ENCODE measurements at regions not wholly inside any gene's neighbourhood (a gene's known extent, or its start where the extent isn't known, plus 50 kb on each side); places are given as distances from the start of the nearest gene placed in this dataset.
A peak's percentile ranks its signal among the peaks of the same experiment; 100 is the strongest.
"Not testable (repeated sequence)": the region's sequence is repeated elsewhere in the genome, so short reads cannot be mapped to it uniquely, and the experiment has no call there.

DNA sequence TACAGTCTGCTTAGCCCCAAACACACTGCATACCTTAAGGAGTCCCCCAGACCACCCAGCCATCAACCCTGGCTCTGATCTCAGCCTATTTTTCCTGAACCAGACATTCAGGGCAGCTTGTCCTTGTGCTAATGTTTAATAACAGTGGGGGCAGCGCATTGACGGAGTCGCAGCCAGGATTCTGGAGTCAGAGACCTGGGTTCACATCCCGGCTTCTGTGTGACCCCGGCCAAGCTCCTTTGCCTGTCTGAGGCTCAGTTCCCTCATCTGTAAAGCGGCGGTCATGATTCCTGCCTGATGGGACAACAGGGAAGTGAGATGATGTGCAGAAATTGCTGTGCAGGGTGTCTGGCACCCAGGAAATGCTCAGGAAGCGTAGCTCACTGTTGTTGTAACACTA is 63.1 kb downstream of the MATN1 start:
- no peak for DNase-seq

DNA sequence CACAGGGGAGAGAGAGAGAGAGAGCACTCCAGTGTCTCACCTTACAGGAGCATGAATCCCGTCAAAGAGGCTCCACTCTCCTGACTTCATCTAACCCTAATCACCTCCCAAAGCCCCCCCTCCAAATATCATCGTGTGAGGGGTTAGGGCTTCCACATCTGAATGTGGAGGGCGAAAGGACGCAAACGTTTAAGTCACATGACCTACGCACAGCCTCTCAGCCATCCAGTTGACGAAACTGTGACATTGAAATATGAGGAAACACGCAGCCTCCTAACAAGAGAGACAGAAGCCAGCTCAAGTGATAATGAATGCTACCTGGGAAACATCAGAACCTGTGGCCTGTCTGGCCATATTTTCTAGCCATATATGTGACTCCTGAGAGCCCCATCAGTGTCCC is 63.7 kb downstream of the MATN1 start:
- no peak for DNase-seq

DNA sequence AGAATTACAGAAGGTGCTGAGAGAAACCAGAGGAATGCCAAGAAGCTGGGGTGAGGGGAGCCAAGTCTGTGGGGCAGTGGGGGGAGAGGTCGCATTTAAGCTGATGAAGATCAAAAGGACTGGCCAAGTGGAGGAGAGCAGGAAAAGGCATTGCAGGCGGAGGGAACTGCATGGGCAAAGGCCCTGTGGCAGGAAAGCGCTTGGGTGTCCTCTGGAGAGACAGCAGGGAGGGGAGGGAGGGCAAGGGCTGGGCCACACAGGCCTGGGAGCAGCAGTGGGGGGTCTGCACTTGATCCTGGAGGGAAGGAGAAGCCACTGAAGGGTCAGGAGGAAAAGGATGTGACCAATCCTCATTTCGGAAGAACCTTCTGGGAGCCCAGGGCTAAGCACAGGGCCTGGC is 65.0 kb downstream of the MATN1 start:
- not testable (repeated sequence) for DNase-seq

GRCh38 chr1:30658014-30658336 is 65.4 kb downstream of the MATN1 start:
- no peak for DNase-seq

- no peak for DNase-seq
Measured at GRCh38 chr1:30657131-30658013, 66.0 kb downstream of the MATN1 start.

GRCh38 chr1:30656171-30656940 is 67.0 kb downstream of the MATN1 start:
- no peak for DNase-seq

DNA sequence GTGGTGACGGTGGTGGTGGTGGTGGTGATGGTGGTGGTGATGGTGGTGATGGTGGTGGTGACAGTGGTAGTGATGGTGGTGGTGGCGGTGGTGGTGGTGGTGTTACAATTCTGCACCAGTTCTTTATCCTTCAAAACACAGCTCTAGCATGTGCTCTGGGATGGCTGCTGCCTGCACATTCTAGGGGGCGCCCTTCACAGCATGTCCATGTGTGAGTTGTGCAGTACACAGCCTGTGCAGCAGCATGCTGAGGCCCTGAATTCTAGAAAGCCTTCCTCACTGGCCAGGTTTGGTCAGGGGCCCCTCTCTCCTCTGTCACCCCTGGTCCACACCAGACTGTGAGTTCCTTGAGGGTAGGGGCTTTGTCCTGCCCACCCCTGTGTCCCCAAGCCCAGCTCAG is 67.7 kb downstream of the MATN1 start:
- DNase-seq: no peak

GRCh38 chr1:30654188-30654587 is 69.2 kb downstream of the MATN1 start:
- DNase-seq: no peak

- peak in 1 of 2 experiments; percentile 5 for DNase-seq
Measured at GRCh38 chr1:30652152-30652841, 71.1 kb downstream of the MATN1 start.

DNA sequence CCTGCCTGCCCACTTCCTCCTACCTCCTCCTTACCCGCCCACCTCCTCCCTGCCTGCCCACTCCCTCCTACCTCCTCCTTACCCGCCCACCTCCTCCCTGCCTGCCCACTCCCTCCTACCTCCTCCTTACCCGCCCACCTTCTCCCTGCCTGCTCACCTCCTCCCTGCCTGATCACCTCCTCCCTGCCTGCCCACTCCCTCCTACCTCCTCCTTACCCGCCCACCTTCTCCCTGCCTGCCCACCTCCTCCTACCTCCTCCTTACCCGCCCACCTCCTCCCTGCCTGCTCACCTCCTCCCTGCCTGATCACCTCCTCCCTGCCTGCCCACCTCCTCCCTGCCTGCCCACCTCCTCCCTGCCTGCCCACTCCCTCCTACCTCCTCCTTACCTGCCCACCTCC is 72.0 kb downstream of the MATN1 start:
- not testable (repeated sequence) for DNase-seq

DNA sequence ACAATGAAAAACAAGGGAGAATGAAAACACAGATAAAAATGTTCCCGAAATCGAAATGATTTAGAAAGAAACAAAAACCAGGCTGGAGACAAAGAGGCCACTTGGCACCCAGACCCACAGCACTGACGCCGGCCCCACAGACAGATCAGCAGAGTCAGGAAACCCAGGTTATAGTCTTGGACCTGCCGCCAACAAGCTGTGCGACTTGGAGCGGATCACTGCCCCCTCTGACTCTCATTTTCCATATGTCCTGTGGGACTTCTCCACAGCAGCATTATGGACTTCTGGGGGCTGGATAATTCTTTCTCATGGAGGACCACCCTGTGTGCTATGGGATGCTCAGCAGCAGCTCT is 72.4 kb downstream of the MATN1 start:
- DNase-seq: no peak

- no peak for DNase-seq
Measured at GRCh38 chr1:30650038-30650967, 73.1 kb downstream of the MATN1 start.

- no peak for DNase-seq
Measured at GRCh38 chr1:30649321-30649991, 73.9 kb downstream of the MATN1 start.

GRCh38 chr1:30648408-30649000 is 74.9 kb downstream of the MATN1 start:
- no peak for DNase-seq

- DNase-seq: no peak
Measured at GRCh38 chr1:30645807-30646206, 77.6 kb downstream of the MATN1 start.

DNA sequence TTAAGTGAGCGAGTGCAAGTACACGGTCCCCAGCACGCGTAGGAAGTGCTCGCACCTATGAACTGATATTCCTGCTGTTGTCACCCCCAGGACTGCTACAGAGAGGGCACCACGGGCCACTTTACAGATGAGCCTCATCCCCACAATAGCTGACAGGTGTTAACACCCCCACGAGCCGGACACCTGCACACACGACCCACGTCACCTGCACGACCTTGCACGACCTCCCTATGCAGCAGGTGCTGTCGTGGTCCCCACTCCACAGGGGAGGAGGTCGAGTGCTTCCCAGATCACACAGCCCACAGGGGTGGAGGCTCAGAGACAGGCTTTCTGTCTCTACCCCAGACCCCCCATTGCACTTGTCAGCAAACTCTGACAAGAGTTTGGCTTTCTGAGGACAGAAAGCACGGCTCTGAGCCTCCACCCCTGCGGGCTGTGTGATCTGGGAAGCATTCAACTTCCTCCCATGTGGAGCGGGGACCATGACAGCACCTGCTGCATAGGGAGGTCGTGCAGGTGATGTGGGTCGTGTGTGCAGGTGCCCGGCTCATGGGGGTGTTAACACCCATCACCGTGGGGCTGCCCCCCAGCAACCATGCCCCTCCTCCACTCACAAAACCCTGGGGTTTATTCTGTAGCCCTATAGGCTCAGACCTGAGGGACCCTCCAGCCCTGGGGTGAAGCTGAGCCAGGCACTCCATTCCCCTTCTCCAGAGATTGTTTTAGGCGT is 80.8 kb downstream of the MATN1 start:
- DNase-seq: no peak

- no peak for DNase-seq
Measured at GRCh38 chr1:30641572-30642353, 81.6 kb downstream of the MATN1 start.

- DNase-seq: no peak
Measured at GRCh38 chr1:30639881-30640452, 83.4 kb downstream of the MATN1 start.

DNA sequence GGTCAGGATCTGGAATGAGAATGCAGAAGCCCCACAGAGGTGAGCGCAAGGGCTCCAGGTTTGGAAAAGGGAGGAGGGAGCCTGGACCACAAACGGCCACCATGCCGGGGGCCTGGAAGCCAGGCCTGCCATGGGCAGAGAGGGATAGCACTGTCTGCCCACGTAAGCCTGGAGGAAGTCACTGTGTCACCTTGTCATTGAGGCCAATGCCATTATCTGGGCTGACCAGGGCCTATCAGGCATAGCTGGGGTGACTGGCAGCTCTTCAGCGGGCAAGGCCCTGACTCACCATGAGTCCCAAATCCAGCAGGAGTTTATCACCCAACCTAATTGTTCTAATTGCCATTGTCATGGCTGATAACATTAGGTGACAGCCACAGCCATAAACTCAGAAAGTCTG is 84.6 kb downstream of the MATN1 start:
- no peak for DNase-seq

- no peak for DNase-seq
Measured at GRCh38 chr1:30638086-30638485, 85.3 kb downstream of the MATN1 start.
